Fibroblast of skin of left quadriceps (primary cell): ENCODE measurements at regions not wholly inside any gene's neighbourhood (a gene's known extent, or its start where the extent isn't known, plus 50 kb on each side); places are given as distances from the start of the nearest gene placed in this dataset.
"Not testable (repeated sequence)": the region's sequence is repeated elsewhere in the genome, so short reads cannot be mapped to it uniquely, and the experiment has no call there.

ENCODE experiments used
- DNase-seq, 2 experiments: peaks; one replicate each; pipeline ENCODE4 v3.0.0-alpha.2; 2013; ENCODE audit warnings: low read depth in 2 of 2

GRCh38 chr6:135555550-135555949 is 58.0 kb upstream of the AHI1 start:
- no peak for DNase-seq

GRCh38 chr6:135557582-135557981 is 60.0 kb upstream of the AHI1 start:
- DNase-seq, result no peak

- DNase-seq, result not testable (repeated sequence)
Measured at GRCh38 chr6:135565605-135566004, 68.1 kb upstream of the AHI1 start.

- no peak for DNase-seq
Measured at GRCh38 chr6:135566311-135567068, 69.0 kb upstream of the AHI1 start.

- DNase-seq, result no peak
Measured at GRCh38 chr6:135567375-135568083, 70.0 kb upstream of the AHI1 start.

- peak; percentile 75 to 77 for DNase-seq
Measured at GRCh38 chr6:135568379-135568778, 70.8 kb upstream of the AHI1 start.

- DNase-seq, result no peak
Measured at GRCh38 chr6:135572051-135572450, 74.5 kb upstream of the AHI1 start.

GRCh38 chr6:135575629-135576028 is 78.1 kb upstream of the AHI1 start:
- no peak for DNase-seq

GRCh38 chr6:135576055-135576454 is 78.5 kb upstream of the AHI1 start:
- peak; percentile 82 to 84 for DNase-seq

- no peak for DNase-seq
Measured at GRCh38 chr6:135577059-135577538, 79.6 kb upstream of the AHI1 start.

- no peak for DNase-seq
Measured at GRCh38 chr6:135578976-135579375, 81.4 kb upstream of the AHI1 start.

GRCh38 chr6:135581211-135581610 is 83.7 kb upstream of the AHI1 start:
- DNase-seq, result no peak

GRCh38 chr6:135583256-135583761 is 85.8 kb upstream of the AHI1 start:
- peak; percentile 20 to 22 for DNase-seq

GRCh38 chr6:135586388-135586787 is 88.8 kb upstream of the AHI1 start:
- no peak for DNase-seq

- no peak for DNase-seq
Measured at GRCh38 chr6:135586844-135587243, 89.3 kb upstream of the AHI1 start.

GRCh38 chr6:135592276-135592675 is 94.7 kb upstream of the AHI1 start:
- DNase-seq, result peak; percentile 11 to 17

- DNase-seq, result no peak
Measured at GRCh38 chr6:135594000-135594399, 96.5 kb upstream of the AHI1 start.

GRCh38 chr6:135600086-135600702 is 102.7 kb upstream of the AHI1 start:
- DNase-seq, result no peak

- no peak for DNase-seq
Measured at GRCh38 chr6:135600931-135601330, 103.4 kb upstream of the AHI1 start.

GRCh38 chr6:135601857-135602256 is 104.3 kb upstream of the AHI1 start:
- no peak for DNase-seq

GRCh38 chr6:135603249-135603648 is 105.7 kb upstream of the AHI1 start:
- DNase-seq, result no peak

GRCh38 chr6:135604035-135604860 is 106.7 kb upstream of the AHI1 start:
- no peak for DNase-seq
